ENCODE measurements at regions not wholly inside any gene's neighbourhood (a gene's known extent, or its start where the extent isn't known, plus 50 kb on each side); places are given as distances from the start of the nearest gene placed in this dataset.
"Not testable (repeated sequence)": the region's sequence is repeated elsewhere in the genome, so short reads cannot be mapped to it uniquely, and the experiment has no call there.

DNA sequence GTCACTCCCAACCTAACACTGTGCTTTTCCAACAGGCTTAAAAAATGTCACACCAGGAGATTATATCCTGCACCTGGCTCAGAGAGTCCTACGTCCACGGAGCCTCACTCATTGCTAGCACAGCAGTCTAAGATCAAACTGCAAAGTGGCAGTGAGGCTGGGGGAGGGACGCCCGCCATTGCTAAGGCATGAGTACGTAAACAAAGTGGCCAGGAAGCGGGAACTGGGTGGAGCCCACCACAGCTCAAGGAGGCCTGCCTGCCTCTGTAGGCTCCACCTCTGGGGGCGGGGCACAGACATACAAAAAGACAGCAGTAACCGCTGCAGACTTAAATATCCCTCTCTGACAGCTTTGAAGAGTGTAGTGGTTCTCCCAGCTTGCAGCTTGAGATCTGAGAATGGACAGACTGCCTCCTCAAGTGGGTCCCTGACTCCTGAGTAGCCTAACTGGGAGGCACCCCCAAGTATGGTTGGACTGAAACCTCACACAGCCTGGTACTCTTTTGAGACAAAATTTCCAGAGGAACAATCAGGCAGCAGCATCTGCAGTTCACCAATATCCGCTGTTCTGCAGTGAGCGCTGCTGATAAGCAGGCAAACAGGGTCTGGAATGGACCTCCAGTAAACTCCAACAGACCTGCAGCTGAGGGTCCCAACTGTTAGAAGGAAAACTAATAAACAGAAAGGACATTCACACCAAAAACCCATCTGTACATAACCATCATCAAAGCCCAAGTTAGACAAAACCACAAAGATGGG is 2986.4 kb upstream of the OR11H1 start:
- not testable (repeated sequence) for TF ChIP-seq IRF2 (CRISPR knock-in tag; IDR thresholded peaks at IDR 0.05; ENCODE audit: borderline replicate concordance, low read depth); TCF7 (CRISPR knock-in tag; IDR thresholded peaks at IDR 0.05; ENCODE audit: low read depth); CTCF (IDR thresholded peaks at IDR 0.05); CBFB (CRISPR knock-in tag; IDR thresholded peaks at IDR 0.05; ENCODE audit: low read depth); ZNF263 (CRISPR knock-in tag; IDR thresholded peaks at IDR 0.05; ENCODE audit: low read depth); TP53 (CRISPR knock-in tag; IDR thresholded peaks at IDR 0.05); JUN (CRISPR knock-in tag; IDR thresholded peaks at IDR 0.05); ZNF232 (CRISPR knock-in tag; IDR thresholded peaks at IDR 0.05); E2F5 (CRISPR knock-in tag; IDR thresholded peaks at IDR 0.05); CREB1 (CRISPR knock-in tag; IDR thresholded peaks at IDR 0.05)
- TF ChIP-seq, protein P1, sequence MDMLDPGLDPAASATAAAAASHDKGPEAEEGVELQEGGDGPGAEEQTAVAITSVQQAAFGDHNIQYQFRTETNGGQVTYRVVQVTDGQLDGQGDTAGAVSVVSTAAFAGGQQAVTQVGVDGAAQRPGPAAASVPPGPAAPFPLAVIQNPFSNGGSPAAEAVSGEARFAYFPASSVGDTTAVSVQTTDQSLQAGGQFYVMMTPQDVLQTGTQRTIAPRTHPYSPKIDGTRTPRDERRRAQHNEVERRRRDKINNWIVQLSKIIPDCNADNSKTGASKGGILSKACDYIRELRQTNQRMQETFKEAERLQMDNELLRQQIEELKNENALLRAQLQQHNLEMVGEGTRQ (CRISPR knock-in tag; IDR thresholded peaks at IDR 0.05), result not testable (repeated sequence)
- TF ChIP-seq, protein P2, sequence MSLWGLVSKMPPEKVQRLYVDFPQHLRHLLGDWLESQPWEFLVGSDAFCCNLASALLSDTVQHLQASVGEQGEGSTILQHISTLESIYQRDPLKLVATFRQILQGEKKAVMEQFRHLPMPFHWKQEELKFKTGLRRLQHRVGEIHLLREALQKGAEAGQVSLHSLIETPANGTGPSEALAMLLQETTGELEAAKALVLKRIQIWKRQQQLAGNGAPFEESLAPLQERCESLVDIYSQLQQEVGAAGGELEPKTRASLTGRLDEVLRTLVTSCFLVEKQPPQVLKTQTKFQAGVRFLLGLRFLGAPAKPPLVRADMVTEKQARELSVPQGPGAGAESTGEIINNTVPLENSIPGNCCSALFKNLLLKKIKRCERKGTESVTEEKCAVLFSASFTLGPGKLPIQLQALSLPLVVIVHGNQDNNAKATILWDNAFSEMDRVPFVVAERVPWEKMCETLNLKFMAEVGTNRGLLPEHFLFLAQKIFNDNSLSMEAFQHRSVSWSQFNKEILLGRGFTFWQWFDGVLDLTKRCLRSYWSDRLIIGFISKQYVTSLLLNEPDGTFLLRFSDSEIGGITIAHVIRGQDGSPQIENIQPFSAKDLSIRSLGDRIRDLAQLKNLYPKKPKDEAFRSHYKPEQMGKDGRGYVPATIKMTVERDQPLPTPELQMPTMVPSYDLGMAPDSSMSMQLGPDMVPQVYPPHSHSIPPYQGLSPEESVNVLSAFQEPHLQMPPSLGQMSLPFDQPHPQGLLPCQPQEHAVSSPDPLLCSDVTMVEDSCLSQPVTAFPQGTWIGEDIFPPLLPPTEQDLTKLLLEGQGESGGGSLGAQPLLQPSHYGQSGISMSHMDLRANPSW (CRISPR knock-in tag; conservative IDR thresholded peaks at IDR 0.05; ENCODE audit: low read depth), result not testable (repeated sequence)
- TF ChIP-seq, protein P3, sequence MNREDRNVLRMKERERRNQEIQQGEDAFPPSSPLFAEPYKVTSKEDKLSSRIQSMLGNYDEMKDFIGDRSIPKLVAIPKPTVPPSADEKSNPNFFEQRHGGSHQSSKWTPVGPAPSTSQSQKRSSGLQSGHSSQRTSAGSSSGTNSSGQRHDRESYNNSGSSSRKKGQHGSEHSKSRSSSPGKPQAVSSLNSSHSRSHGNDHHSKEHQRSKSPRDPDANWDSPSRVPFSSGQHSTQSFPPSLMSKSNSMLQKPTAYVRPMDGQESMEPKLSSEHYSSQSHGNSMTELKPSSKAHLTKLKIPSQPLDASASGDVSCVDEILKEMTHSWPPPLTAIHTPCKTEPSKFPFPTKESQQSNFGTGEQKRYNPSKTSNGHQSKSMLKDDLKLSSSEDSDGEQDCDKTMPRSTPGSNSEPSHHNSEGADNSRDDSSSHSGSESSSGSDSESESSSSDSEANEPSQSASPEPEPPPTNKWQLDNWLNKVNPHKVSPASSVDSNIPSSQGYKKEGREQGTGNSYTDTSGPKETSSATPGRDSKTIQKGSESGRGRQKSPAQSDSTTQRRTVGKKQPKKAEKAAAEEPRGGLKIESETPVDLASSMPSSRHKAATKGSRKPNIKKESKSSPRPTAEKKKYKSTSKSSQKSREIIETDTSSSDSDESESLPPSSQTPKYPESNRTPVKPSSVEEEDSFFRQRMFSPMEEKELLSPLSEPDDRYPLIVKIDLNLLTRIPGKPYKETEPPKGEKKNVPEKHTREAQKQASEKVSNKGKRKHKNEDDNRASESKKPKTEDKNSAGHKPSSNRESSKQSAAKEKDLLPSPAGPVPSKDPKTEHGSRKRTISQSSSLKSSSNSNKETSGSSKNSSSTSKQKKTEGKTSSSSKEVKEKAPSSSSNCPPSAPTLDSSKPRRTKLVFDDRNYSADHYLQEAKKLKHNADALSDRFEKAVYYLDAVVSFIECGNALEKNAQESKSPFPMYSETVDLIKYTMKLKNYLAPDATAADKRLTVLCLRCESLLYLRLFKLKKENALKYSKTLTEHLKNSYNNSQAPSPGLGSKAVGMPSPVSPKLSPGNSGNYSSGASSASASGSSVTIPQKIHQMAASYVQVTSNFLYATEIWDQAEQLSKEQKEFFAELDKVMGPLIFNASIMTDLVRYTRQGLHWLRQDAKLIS (CRISPR knock-in tag; IDR thresholded peaks at IDR 0.05; ENCODE audit: borderline replicate concordance), result not testable (repeated sequence)
